T-helper 1 cell treated with Interleukin-12 subunit alpha and Interleukin-12 subunit beta and Interleukin-4 antibody, amounts not matched to agents 30 ng/mL and 1 ng/mL, for 36 hours (primary cell): ENCODE measurements at regions not wholly inside any gene's neighbourhood (a gene's known extent, or its start where the extent isn't known, plus 50 kb on each side); places are given as distances from the start of the nearest gene placed in this dataset.

Experiments used
- intact Hi-C: fragments of 100-400 bp; cut with micrococcal nuclease; formaldehyde crosslinking; loops from one replicate; pipeline ENCODE4 v1.15.1; 2024

GRCh38 chr7:55641273-55641691 is 69.0 kb upstream of the VOPP1 start:
- intact Hi-C loops = loop anchor here (1.0 to 5.0 kb wide), 10 partner anchors 81 to 566 kb away; partner anchors contain the start of genes CCT6A, CHCHD2, LANCL2 and NIPSNAP2

GRCh38 chr7:55639640-55640039 is 67.3 kb upstream of the VOPP1 start:
- intact Hi-C loops = loop anchor here (2.0 to 5.0 kb wide), 2 partner anchors 247 to 568 kb away; partner anchors contain the start of gene ZNF713

- intact Hi-C loops = no loop called here
Measured at GRCh38 chr7:55629051-55629677, 56.9 kb upstream of the VOPP1 start.

- intact Hi-C loops = no loop called here
Measured at GRCh38 chr7:55624813-55625212, 52.5 kb upstream of the VOPP1 start.

- intact Hi-C loops = no loop called here
Measured at GRCh38 chr7:55623617-55624016, 51.3 kb upstream of the VOPP1 start.

GRCh38 chr7:55622241-55622640 is 49.9 kb upstream of the VOPP1 start:
- intact Hi-C loops = no loop called here
